Endodermal cell (in vitro differentiated cells): ENCODE measurements at regions not wholly inside any gene's neighbourhood (a gene's known extent, or its start where the extent isn't known, plus 50 kb on each side); places are given as distances from the start of the nearest gene placed in this dataset.

ENCODE experiments used
- DNase-seq: peaks from one replicate; pipeline ENCODE4 v3.0.0-alpha.2; 2017
- H3K27ac ChIP-seq: 2 replicates; pipeline ENCODE4 v1.5.1; 2013; ENCODE audit warnings: mild to moderate bottlenecking, low read depth, low read length, moderate library complexity
- H3K27me3 ChIP-seq: 2 replicates; pipeline ENCODE4 v1.6.1; 2013; ENCODE audit warnings: mild to moderate bottlenecking, low read length, moderate library complexity; ENCODE audit not compliant: insufficient read depth, control insufficient read depth, poor library complexity, severe bottlenecking
- H3K36me3 ChIP-seq: 2 replicates; pipeline ENCODE4 v1.7.0; 2013; ENCODE audit warnings: mild to moderate bottlenecking, low read length, moderate library complexity; ENCODE audit not compliant: control insufficient read depth, insufficient read depth
- H3K4me1 ChIP-seq: one replicate; pipeline ENCODE4 v1.7.0; 2013; ENCODE audit warnings: low read length; ENCODE audit not compliant: control insufficient read depth, insufficient read depth
- H3K4me3 ChIP-seq: 2 replicates; pipeline ENCODE4 v1.5.1; 2013; ENCODE audit warnings: mild to moderate bottlenecking, low read length, moderate library complexity
- H3K9ac ChIP-seq: 2 replicates; pipeline ENCODE4 v1.6.1; 2013; ENCODE audit warnings: mild to moderate bottlenecking, low read length, moderate library complexity; ENCODE audit not compliant: poor library complexity, severe bottlenecking; ENCODE audit errors: extremely low read depth
- H3K9me3 ChIP-seq: 2 replicates; pipeline ENCODE4 v1.6.1; 2013; ENCODE audit warnings: mild to moderate bottlenecking, low read length, moderate library complexity; ENCODE audit not compliant: control insufficient read depth
- H3K27ac Mint-ChIP-seq: 2 replicates; pipeline ENCODE4 v1.8.0; 2020; ENCODE audit warnings: mixed read lengths
- H3K27me3 Mint-ChIP-seq: 2 replicates; pipeline ENCODE4 v1.8.0; 2021; ENCODE audit warnings: mild to moderate bottlenecking, mixed read lengths; ENCODE audit not compliant: insufficient read depth
- H3K36me3 Mint-ChIP-seq: 2 replicates; pipeline ENCODE4 v1.8.0; 2020; ENCODE audit warnings: low read depth, mixed read lengths
- H3K4me1 Mint-ChIP-seq: 2 replicates; pipeline ENCODE4 v1.8.0; 2020; ENCODE audit warnings: mixed read lengths
- H3K4me3 Mint-ChIP-seq: 2 replicates; pipeline ENCODE4 v1.8.0; 2020; ENCODE audit warnings: mild to moderate bottlenecking, moderate library complexity, mixed read lengths
- H3K9me3 Mint-ChIP-seq: 2 replicates; pipeline ENCODE4 v1.8.0; 2020; ENCODE audit warnings: mild to moderate bottlenecking, mixed read lengths
- WGBS, 2 experiments: methylation state at CpG; one replicate each; pipeline versions ENCODE4 v1.1.5 to v1.1.7; 2013; ENCODE audit warnings: missing lambda C conversion rate in 2 of 2, mixed read lengths in 1 of 2; ENCODE audit not compliant: insufficient coverage in 1 of 2, insufficient read length in 1 of 2; 5-methylcytosine and 5-hydroxymethylcytosine counted together
- TF ChIP-seq, protein P1 (sequence below): fragments of 200-600 bp; sonication (generic); conservative IDR thresholded peaks from 2 replicates; pipeline ENCODE4 v1.5.0; 2021; ENCODE audit warnings: antibody characterized with exemption, mild to moderate bottlenecking

DNA sequence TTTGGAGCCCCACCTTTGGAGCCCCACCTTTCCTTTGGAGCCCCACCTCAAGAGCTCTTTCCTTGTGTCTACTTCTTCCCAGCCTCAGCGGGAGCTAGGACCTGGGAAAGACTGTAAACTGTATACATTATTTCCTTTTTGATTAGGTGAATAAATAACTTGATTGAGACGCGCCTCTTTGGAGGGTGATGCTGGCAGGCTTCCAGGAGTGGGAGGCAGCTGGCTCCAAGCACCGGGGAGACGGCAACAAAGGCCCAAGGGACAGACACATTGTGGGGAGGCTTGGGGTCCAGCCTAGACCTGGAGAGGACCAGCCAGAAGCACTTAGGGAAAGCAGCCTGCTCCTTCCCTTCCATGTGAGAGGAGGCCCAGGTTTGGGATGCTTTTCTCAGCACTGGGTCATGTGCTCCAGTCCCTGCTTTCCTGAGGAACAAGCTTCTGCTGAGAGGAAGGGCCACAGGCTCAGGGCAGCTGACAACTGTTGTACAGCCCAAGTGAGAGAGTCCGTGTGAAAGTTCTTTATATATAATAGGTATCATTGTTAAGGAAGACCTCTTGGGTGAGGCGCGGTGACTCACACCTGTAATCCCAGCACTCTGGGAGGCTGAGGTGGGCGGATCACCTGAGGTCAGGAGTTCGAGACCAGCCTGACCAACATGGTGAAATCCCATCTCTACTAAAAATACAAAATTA, 297.2 kb upstream of the SLC14A2 start:
- DNase-seq = no peak
- Histone ChIP-seq H3K36me3 (no peaks in the 10 kb centered on the region), H3K9me3 (no peaks in the 10 kb centered on the region), H3K4me3 (no peak overlapping the region), H3K27ac (no peak overlapping the region), H3K9ac (no peak overlapping the region), H3K4me1 (peaks cover 2% of the 10 kb centered on the region), H3K27me3 (no peaks in the 10 kb centered on the region)
- Mint-ChIP-seq H3K36me3 (no peaks in the 10 kb centered on the region), H3K4me3 (no peak overlapping the region), H3K4me1 (peaks cover 21% of the 10 kb centered on the region), H3K9me3 (no peaks in the 10 kb centered on the region), H3K27me3 (peaks cover 2% of the 10 kb centered on the region), H3K27ac (no peak overlapping the region)
- TF ChIP-seq, protein P1, sequence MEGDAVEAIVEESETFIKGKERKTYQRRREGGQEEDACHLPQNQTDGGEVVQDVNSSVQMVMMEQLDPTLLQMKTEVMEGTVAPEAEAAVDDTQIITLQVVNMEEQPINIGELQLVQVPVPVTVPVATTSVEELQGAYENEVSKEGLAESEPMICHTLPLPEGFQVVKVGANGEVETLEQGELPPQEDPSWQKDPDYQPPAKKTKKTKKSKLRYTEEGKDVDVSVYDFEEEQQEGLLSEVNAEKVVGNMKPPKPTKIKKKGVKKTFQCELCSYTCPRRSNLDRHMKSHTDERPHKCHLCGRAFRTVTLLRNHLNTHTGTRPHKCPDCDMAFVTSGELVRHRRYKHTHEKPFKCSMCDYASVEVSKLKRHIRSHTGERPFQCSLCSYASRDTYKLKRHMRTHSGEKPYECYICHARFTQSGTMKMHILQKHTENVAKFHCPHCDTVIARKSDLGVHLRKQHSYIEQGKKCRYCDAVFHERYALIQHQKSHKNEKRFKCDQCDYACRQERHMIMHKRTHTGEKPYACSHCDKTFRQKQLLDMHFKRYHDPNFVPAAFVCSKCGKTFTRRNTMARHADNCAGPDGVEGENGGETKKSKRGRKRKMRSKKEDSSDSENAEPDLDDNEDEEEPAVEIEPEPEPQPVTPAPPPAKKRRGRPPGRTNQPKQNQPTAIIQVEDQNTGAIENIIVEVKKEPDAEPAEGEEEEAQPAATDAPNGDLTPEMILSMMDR = no peak
- WGBS, 2 experiments = 94 to 100% methylated on average over 4 to 10 of the region's 10 CpGs

DNA sequence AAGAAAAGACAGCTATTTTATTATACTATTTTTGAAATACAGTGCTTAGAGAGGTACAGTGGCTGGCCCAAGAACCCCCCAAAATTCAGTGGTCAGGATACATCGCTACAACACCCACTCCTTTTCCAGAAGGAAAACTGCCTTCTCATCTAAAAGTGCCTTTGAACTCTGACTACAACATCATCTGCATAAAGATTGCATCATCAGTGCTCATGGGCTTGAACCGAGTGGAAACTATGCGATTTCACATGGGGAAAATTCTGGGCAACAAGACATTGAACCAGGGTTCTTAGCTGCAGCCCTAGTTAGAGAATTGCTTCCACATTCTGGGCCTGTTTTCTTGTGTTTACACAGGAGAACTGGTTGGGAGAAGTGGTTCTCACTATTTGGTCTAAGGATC, 294.6 kb upstream of the SLC14A2 start:
- no peak for DNase-seq
- TF ChIP-seq, protein P1 = no peak
- Histone ChIP-seq H3K4me3 (no peak overlapping the region), H3K4me1 (peaks cover 19% of the 10 kb centered on the region), H3K9ac (no peak overlapping the region), H3K27ac (no peak overlapping the region), H3K27me3 (no peaks in the 10 kb centered on the region), H3K9me3 (no peaks in the 10 kb centered on the region), H3K36me3 (no peaks in the 10 kb centered on the region)
- Mint-ChIP-seq H3K27me3 (no peaks in the 10 kb centered on the region), H3K4me1 (peaks cover 44% of the 10 kb centered on the region), H3K27ac (no peak overlapping the region), H3K4me3 (no peak overlapping the region), H3K9me3 (no peaks in the 10 kb centered on the region), H3K36me3 (no peaks in the 10 kb centered on the region)
- 86 to 96% methylated on average over 3 of the region's 3 CpGs for WGBS, 2 experiments

DNA sequence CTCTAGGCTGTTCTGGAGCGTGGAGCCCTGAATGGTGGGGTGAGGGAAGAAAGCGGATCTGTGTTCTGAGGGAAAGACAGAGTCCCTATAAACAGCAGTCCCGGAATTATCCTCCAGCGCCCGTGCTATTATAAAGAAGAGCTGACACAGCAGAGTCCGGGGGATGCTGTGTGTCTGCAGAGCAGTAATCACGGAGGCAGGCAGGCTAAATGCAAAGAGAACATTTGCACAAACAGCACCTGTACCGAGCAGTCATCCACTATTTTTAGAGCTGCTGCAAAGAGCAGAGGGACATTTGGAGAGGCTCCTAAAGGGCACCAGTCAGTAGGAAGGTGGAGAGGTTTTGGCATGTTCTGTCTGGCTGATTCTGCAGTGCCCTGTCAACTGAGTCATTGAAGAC, 293.8 kb upstream of the SLC14A2 start:
- DNase-seq = no peak
- no peak overlapping the region for H3K9ac ChIP-seq
- peaks cover 45% of the 10 kb centered on the region for H3K4me1 Mint-ChIP-seq
- peaks cover 22% of the 10 kb centered on the region for H3K4me1 ChIP-seq
- H3K4me3 ChIP-seq = no peak overlapping the region
- H3K9me3 Mint-ChIP-seq = no peaks in the 10 kb centered on the region
- no peaks in the 10 kb centered on the region for H3K36me3 ChIP-seq
- H3K9me3 ChIP-seq = no peaks in the 10 kb centered on the region
- no peaks in the 10 kb centered on the region for H3K27me3 Mint-ChIP-seq
- H3K27ac ChIP-seq = no peak overlapping the region
- 91 to 96% methylated on average over 6 to 8 of the region's 8 CpGs for WGBS, 2 experiments
- no peaks in the 10 kb centered on the region for H3K27me3 ChIP-seq
- H3K4me3 Mint-ChIP-seq = no peak overlapping the region
- H3K36me3 Mint-ChIP-seq = no peaks in the 10 kb centered on the region
- TF ChIP-seq, protein P1 = no peak
- no peak overlapping the region for H3K27ac Mint-ChIP-seq
